Lung microvascular endothelial cell (primary cell): ENCODE measurements at regions not wholly inside any gene's neighbourhood (a gene's known extent, or its start where the extent isn't known, plus 50 kb on each side); places are given as distances from the start of the nearest gene placed in this dataset.
A peak's percentile ranks its signal among the peaks of the same experiment; 100 is the strongest.
"Not testable (repeated sequence)": the region's sequence is repeated elsewhere in the genome, so short reads cannot be mapped to it uniquely, and the experiment has no call there.

Source experiments
- DNase-seq, 2 donors: peaks; one replicate each; pipeline versions ENCODE4 v3.0.0 to v3.0.0-alpha.2; 2010; ENCODE audit warnings: low read depth in 2 of 2

- peak in 1 of 2 donors; percentile 41 for DNase-seq
Observed at GRCh38 chr4:74544655-74545361, 99.9 kb downstream of the AREG start.

- peak in 1 of 2 donors; percentile 50 for DNase-seq
Observed at GRCh38 chr4:74545448-74545847, 100.5 kb downstream of the AREG start.

- DNase-seq, result peak; percentile 19 to 88
Observed at GRCh38 chr4:74546057-74546456, 101.1 kb downstream of the AREG start.

GRCh38 chr4:74547042-74547441 lies 102.1 kb downstream of the AREG start:
- peak in 1 of 2 donors; percentile 34 for DNase-seq

GRCh38 chr4:74548561-74548960 lies 103.6 kb downstream of the AREG start:
- peak; percentile 42 to 60 for DNase-seq

GRCh38 chr4:74549936-74550335 lies 105.0 kb downstream of the AREG start:
- DNase-seq, result no peak

- peak in 1 of 2 donors; percentile 58 for DNase-seq
Observed at GRCh38 chr4:74555231-74555630, 110.3 kb downstream of the AREG start.

- DNase-seq, result no peak
Observed at GRCh38 chr4:74555843-74556242, 110.9 kb downstream of the AREG start.

- no peak for DNase-seq
Observed at GRCh38 chr4:74559853-74560252, 114.9 kb downstream of the AREG start.

- DNase-seq, result no peak
Observed at GRCh38 chr4:74567981-74568380, 123.0 kb downstream of the AREG start.

- no peak for DNase-seq
Observed at GRCh38 chr4:74570095-74570494, 125.2 kb downstream of the AREG start.

- peak in 1 of 2 donors; percentile 51 for DNase-seq
Observed at GRCh38 chr4:74578329-74578728, 133.4 kb downstream of the AREG start.

- not testable (repeated sequence) for DNase-seq
Observed at GRCh38 chr4:74578865-74579264, 133.9 kb downstream of the AREG start.

GRCh38 chr4:74583089-74583700 lies 138.3 kb downstream of the AREG start:
- no peak for DNase-seq

- DNase-seq, result no peak
Observed at GRCh38 chr4:74583757-74584156, 138.8 kb downstream of the AREG start.

- no peak for DNase-seq
Observed at GRCh38 chr4:74588350-74588749, 143.4 kb downstream of the AREG start.

- DNase-seq, result no peak
Observed at GRCh38 chr4:74590476-74590875, 145.5 kb downstream of the AREG start.

- DNase-seq, result no peak
Observed at GRCh38 chr4:74598611-74599325, 153.8 kb downstream of the AREG start.

- no peak for DNase-seq
Observed at GRCh38 chr4:74603186-74603585, 158.2 kb downstream of the AREG start.

GRCh38 chr4:74608151-74608949 lies 163.4 kb downstream of the AREG start:
- DNase-seq, result no peak

GRCh38 chr4:74610491-74610890 lies 165.6 kb downstream of the AREG start:
- no peak for DNase-seq

GRCh38 chr4:74612837-74613236 lies 167.9 kb downstream of the AREG start:
- DNase-seq, result no peak
